ENCODE measurements at regions not wholly inside any gene's neighbourhood (a gene's known extent, or its start where the extent isn't known, plus 50 kb on each side); places are given as distances from the start of the nearest gene placed in this dataset.

DNA sequence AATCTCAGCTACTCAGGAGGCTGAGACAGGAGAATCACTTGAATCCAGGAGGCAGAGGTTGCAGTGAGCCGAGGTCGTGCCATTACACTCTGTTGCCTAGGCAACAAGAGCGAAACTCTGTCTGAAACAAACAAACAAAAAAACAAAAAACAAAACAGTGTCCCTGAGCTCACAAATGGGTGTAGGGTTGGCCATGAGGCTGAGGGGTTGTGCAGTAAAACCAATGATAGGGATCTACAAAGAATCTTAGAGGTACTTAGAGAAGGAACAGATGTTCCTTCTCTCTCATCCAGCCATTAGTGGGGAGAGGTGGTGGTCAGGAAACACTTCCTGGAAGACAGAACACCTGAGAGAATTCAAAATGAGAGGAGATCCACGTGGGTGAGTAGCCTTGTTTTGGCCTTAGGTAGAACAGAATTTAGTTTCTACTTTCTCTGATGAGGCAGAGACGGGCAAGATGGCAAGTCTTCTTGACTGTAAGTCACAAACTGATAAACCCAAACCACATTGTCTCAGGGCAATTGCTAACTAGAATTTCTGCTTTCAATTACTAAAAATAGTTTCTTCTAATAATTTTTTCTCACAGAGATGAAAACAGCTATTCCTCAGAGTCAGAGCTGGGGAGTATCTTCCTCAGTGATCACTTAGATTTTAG, 61.5 kb upstream of the PPM1B start (continued):
- TF ChIP-seq, protein P1, sequence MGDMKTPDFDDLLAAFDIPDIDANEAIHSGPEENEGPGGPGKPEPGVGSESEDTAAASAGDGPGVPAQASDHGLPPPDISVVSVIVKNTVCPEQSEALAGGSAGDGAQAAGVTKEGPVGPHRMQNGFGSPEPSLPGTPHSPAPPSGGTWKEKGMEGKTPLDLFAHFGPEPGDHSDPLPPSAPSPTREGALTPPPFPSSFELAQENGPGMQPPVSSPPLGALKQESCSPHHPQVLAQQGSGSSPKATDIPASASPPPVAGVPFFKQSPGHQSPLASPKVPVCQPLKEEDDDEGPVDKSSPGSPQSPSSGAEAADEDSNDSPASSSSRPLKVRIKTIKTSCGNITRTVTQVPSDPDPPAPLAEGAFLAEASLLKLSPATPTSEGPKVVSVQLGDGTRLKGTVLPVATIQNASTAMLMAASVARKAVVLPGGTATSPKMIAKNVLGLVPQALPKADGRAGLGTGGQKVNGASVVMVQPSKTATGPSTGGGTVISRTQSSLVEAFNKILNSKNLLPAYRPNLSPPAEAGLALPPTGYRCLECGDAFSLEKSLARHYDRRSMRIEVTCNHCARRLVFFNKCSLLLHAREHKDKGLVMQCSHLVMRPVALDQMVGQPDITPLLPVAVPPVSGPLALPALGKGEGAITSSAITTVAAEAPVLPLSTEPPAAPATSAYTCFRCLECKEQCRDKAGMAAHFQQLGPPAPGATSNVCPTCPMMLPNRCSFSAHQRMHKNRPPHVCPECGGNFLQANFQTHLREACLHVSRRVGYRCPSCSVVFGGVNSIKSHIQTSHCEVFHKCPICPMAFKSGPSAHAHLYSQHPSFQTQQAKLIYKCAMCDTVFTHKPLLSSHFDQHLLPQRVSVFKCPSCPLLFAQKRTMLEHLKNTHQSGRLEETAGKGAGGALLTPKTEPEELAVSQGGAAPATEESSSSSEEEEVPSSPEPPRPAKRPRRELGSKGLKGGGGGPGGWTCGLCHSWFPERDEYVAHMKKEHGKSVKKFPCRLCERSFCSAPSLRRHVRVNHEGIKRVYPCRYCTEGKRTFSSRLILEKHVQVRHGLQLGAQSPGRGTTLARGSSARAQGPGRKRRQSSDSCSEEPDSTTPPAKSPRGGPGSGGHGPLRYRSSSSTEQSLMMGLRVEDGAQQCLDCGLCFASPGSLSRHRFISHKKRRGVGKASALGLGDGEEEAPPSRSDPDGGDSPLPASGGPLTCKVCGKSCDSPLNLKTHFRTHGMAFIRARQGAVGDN (IDR thresholded peaks at IDR 0.05), result no peak
- TF ChIP-seq NRF1 (conservative IDR thresholded peaks at IDR 0.05; ENCODE audit: low read depth, low read length) (no peak), CEBPB (IDR thresholded peaks at IDR 0.05; ENCODE audit: borderline replicate concordance in 1 of 2, low read depth in 2 of 2, low read length in 2 of 2) (no peak), NR2C2 (IDR thresholded peaks at IDR 0.05; ENCODE audit: borderline replicate concordance, control insufficient read depth, insufficient read length, low read depth) (no peak), RUNX3 (IDR thresholded peaks at IDR 0.05; ENCODE audit: low read length) (peak; percentile 36; the same call in 1 of the 2 replicates), RAD51 (IDR thresholded peaks at IDR 0.05) (peak; percentile 19; the same call in 1 of the 2 replicates), MYC (IDR thresholded peaks at IDR 0.05; ENCODE audit: insufficient read depth, insufficient read length, insufficient replicate concordance, low read length, severe bottlenecking) (no peak), SRF (IDR thresholded peaks at IDR 0.05; ENCODE audit: low read depth in 2 of 2, low read length in 2 of 2) (no peak), RCOR1 (conservative IDR thresholded peaks at IDR 0.05; ENCODE audit: low read depth, low read length) (no peak), RFX5 (IDR thresholded peaks at IDR 0.05; ENCODE audit: low read depth, low read length) (no peak), WRNIP1 (IDR thresholded peaks at IDR 0.05; ENCODE audit: borderline replicate concordance, low read depth, low read length) (no peak), ZNF384 (IDR thresholded peaks at IDR 0.05; ENCODE audit: borderline replicate concordance, low read depth, low read length) (no peak), CBX3 (IDR thresholded peaks at IDR 0.05; ENCODE audit: borderline replicate concordance, low read depth) (no peak), SIX5 (IDR thresholded peaks at IDR 0.05; ENCODE audit: low read depth, low read length, severe bottlenecking) (no peak)
- TF ChIP-seq, protein P2, sequence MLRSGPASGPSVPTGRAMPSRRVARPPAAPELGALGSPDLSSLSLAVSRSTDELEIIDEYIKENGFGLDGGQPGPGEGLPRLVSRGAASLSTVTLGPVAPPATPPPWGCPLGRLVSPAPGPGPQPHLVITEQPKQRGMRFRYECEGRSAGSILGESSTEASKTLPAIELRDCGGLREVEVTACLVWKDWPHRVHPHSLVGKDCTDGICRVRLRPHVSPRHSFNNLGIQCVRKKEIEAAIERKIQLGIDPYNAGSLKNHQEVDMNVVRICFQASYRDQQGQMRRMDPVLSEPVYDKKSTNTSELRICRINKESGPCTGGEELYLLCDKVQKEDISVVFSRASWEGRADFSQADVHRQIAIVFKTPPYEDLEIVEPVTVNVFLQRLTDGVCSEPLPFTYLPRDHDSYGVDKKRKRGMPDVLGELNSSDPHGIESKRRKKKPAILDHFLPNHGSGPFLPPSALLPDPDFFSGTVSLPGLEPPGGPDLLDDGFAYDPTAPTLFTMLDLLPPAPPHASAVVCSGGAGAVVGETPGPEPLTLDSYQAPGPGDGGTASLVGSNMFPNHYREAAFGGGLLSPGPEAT (IDR thresholded peaks at IDR 0.05; ENCODE audit: low read depth), result no peak
- TF ChIP-seq, protein P3, sequence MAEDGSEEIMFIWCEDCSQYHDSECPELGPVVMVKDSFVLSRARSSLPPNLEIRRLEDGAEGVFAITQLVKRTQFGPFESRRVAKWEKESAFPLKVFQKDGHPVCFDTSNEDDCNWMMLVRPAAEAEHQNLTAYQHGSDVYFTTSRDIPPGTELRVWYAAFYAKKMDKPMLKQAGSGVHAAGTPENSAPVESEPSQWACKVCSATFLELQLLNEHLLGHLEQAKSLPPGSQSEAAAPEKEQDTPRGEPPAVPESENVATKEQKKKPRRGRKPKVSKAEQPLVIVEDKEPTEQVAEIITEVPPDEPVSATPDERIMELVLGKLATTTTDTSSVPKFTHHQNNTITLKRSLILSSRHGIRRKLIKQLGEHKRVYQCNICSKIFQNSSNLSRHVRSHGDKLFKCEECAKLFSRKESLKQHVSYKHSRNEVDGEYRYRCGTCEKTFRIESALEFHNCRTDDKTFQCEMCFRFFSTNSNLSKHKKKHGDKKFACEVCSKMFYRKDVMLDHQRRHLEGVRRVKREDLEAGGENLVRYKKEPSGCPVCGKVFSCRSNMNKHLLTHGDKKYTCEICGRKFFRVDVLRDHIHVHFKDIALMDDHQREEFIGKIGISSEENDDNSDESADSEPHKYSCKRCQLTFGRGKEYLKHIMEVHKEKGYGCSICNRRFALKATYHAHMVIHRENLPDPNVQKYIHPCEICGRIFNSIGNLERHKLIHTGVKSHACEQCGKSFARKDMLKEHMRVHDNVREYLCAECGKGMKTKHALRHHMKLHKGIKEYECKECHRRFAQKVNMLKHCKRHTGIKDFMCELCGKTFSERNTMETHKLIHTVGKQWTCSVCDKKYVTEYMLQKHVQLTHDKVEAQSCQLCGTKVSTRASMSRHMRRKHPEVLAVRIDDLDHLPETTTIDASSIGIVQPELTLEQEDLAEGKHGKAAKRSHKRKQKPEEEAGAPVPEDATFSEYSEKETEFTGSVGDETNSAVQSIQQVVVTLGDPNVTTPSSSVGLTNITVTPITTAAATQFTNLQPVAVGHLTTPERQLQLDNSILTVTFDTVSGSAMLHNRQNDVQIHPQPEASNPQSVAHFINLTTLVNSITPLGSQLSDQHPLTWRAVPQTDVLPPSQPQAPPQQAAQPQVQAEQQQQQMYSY (CRISPR knock-in tag; IDR thresholded peaks at IDR 0.05), result no peak
- TF ChIP-seq, protein P4, sequence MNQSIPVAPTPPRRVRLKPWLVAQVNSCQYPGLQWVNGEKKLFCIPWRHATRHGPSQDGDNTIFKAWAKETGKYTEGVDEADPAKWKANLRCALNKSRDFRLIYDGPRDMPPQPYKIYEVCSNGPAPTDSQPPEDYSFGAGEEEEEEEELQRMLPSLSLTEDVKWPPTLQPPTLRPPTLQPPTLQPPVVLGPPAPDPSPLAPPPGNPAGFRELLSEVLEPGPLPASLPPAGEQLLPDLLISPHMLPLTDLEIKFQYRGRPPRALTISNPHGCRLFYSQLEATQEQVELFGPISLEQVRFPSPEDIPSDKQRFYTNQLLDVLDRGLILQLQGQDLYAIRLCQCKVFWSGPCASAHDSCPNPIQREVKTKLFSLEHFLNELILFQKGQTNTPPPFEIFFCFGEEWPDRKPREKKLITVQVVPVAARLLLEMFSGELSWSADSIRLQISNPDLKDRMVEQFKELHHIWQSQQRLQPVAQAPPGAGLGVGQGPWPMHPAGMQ (IDR thresholded peaks at IDR 0.05; ENCODE audit: borderline replicate concordance), result no peak
